GM20000 (cell line): ENCODE measurements at regions not wholly inside any gene's neighbourhood (a gene's known extent, or its start where the extent isn't known, plus 50 kb on each side); places are given as distances from the start of the nearest gene placed in this dataset.
"Not testable (repeated sequence)": the region's sequence is repeated elsewhere in the genome, so short reads cannot be mapped to it uniquely, and the experiment has no call there.

Experiments
- DNase-seq: peaks from one replicate; pipeline ENCODE4 v3.0.0; 2012; ENCODE audit warnings: low spot score
- TF ChIP-seq, protein P1 (sequence below): IDR thresholded peaks from 2 replicates; pipeline ENCODE4 v1.5.1; 2012; ENCODE audit warnings: mild to moderate bottlenecking, control low read depth; ENCODE audit errors: extremely low read depth, missing control alignments

DNA sequence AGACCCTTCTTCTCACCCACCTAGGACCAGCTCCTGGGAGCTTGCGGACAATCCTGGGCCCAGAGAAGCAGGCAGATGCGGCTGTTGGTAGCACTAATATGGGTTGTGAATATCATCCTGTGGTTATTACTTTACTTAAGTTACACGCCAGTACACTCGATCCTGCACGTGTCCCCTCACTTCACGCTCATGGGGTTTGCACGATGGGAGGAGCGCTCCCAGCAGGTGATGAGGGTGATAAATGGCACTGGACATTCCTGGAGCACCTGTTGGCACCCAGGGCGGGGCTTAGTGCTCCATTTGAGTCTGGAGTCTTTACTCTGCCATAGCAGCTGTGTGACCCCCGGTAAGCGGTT is 335.1 kb downstream of the PREX1 start:
- DNase-seq, result no peak
- TF ChIP-seq, protein P1, sequence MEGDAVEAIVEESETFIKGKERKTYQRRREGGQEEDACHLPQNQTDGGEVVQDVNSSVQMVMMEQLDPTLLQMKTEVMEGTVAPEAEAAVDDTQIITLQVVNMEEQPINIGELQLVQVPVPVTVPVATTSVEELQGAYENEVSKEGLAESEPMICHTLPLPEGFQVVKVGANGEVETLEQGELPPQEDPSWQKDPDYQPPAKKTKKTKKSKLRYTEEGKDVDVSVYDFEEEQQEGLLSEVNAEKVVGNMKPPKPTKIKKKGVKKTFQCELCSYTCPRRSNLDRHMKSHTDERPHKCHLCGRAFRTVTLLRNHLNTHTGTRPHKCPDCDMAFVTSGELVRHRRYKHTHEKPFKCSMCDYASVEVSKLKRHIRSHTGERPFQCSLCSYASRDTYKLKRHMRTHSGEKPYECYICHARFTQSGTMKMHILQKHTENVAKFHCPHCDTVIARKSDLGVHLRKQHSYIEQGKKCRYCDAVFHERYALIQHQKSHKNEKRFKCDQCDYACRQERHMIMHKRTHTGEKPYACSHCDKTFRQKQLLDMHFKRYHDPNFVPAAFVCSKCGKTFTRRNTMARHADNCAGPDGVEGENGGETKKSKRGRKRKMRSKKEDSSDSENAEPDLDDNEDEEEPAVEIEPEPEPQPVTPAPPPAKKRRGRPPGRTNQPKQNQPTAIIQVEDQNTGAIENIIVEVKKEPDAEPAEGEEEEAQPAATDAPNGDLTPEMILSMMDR, result no peak

DNA sequence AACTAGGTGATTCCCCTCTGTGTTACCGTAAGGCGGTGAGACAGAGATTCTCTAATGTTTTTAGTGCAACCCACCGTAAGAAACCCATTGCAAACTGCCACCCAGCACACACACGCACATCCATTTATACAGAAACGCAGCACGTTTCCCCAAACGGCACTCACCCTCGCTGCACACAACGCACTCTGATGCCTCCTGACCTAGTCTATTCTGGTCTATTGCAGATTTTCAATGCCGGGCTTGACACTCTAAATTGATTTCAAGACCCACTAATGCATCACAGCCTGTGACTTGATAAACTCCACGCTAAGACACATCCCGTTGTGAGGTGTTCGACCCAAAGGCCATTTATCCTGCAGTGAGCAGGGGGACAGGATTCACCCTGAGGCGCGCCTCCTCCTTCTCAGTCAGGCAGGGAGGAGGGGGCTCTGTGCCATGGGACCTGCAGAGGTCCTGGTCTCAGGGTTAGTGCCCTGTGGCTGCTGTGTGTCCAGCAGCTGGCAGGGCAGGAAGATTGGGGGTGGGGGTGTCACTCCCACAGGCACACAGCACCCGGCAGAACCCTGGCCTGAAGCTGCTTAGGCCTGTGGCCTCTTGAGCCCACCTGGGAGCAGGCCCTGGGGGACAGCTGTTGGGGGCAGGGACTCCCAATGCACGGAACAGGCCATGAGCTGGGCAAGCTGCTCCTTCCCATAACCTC is 335.6 kb downstream of the PREX1 start:
- TF ChIP-seq, protein P1, result no peak
- DNase-seq, result no peak

DNA sequence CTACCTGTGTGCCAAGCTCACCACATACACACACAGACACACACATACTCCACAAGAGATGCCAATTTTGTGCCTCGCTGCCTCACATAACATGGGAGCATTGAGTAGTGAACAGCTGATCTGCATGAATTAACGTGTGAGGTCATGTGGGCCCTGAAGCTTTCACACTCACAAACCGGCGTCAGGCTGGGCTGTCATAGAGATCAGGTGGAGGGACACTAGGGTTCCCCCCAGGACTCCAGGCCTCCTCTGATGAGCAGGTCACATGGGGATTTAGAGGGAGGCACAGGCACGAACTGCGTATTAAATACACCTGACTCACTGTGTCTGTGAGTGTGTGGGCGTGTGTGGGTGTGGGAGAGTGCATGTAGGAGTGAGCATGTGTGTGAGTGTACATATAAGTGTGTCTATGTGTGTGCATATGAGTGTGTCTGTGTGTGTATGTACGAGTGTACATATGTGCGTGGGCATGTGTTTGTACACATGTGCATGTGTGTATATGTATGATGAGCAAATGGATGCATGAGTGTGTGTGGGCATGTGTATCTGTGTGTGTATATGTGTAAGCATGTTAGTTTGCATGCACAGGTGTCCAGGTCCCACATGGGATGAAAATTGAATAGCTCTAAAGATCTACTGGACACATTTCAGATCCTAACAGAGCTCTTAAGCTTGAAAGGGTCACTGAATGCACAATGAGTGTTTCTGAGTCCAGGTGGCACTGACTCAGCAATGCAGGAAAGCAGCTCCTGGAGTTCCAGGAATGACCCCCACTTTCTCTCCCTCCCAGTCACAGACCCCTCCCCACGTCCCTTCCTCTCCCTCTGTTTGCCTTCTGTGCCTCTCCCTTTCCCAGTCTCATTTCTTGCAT is 336.6 kb downstream of the PREX1 start:
- TF ChIP-seq, protein P1, result no peak
- DNase-seq, result no peak

DNA sequence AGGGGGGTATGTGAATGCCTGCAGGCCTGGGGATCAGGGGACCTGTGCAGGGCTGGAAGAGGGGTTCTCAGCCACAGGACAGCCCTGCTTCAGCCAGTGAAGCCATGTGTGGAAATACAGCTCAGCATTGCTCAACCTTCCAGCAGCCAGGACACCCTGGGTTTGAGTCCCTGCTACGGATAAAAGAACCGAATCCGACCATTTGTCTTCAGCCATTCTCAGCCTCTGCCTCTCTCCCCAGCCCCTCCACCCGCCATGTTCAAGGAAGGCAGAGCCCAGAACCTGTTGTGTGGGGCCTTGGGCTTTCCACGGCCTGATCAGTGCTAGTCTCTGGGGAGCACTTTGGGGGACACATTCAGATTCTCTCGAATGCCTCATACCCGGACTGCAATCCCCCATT is 337.5 kb downstream of the PREX1 start:
- not testable (repeated sequence) for DNase-seq

DNA sequence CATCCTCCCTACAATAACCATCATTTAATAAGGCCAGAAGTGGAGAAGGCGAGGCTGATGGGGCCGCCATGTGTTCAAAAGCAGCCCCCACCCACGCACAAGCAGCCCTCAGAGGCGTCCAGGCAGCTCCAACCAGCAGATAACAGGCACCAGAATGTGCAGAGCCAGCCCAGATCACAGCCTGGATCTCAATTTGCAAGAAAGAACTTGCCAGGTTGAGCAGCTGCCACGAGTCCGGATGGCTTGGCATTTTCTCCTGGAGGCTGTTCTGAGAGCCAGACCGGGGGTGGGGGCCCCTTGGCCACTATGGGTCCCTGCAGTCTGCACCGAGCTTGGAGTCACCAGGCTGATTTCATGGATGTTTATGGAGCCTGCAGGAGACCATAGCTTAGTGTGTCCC is 338.1 kb downstream of the PREX1 start:
- no peak for DNase-seq

DNA sequence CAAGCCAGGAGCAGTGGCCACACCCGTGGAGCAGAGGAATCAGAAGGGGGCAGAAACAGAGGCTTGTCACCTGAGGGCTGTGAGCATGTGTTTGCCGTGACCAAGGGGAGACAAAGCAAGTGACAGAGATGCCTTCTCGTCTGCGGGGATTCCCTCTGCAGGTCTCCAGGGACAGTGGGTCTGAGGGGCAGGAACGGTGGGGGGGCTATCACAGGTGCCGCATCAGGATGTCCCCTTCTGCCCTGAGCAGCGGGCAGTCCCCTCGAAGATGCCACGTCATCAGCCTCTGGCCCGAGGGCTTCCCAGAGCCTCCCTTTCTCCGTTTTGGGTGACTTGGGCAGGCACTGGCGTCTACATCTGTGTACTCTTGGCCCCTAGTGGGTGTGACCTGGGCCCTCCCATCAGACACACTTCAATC is 338.7 kb downstream of the PREX1 start:
- peak; percentile 44 for DNase-seq
- TF ChIP-seq, protein P1, result no peak

More for the DNA sequence above, 338.1 kb downstream of the PREX1 start:
- TF ChIP-seq, protein P1, result no peak

DNA sequence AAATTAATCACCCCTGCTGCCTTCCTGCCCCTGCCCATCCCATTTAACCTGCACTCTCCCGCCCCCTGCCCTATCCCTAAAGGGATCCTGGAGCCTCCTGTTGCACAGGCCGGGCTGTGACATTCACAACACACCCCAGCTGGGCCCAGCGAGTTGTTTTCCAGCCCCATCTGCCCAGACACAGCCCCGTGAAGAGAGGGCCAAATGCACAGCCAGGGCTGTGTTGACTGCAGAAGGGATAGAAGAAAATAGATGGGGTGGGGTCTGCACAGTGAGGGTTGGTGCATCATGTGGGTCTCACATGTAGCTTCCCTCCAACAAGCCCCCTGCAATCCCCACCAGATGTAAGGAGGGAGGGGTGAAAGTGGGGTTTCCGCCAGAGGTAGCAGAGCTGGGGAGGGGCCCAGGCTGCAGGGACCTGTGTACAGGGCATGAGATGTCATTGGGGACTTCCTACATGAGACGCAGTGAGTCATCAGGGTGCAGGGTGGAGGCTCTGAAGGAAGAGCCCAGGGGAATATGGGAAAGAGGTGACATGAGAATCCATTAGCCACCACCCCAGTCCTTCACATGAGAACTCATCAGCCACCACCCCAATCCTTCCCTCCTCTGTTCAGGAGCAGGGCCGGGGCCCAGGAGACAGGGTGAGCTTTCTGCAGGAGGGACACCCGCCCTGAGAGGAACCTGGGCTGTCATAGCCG is 339.3 kb downstream of the PREX1 start:
- DNase-seq, result peak; percentile 31

DNA sequence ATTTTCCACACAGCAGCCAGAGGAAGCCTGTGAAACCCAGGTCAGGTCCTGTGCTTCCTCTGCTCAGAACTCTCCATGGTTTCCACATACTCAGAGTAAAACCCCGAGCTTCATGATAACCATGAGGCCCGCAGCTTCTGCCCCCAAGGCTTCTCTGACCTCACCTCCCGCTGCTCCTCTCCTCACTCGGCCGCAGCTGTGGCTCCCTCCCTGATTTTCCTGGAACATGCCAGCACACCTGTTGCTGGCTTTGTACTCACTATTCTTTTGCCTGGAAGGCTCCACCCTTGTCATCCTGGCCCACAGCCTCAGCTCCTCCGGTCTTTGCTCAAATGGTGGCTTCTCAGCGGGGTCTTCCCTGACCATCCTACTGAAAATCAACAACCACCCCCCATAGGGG is 341.7 kb downstream of the PREX1 start:
- TF ChIP-seq, protein P1, result no peak
- DNase-seq, result no peak

DNA sequence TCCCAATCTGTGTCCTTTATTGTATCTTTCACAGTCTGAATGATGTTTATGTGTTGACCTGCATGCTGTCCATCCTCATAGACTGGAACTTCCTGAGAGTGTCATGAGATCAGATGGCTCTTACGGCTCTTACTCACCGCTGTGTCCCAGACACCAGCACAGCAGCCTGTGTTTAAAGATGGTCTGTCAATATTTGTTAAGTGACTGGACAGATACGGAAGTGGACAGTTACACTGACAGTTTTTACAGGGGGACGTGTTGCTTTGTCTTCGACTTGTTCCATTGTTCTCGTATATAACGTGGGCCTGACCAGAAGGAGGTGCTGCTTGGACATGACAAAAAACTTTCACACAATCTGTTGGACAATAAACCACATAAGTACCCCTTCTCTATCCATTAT is 342.6 kb downstream of the PREX1 start:
- DNase-seq, result not testable (repeated sequence)
